Glutamatergic neuron (in vitro differentiated cells): ENCODE measurements at regions not wholly inside any gene's neighbourhood (a gene's known extent, or its start where the extent isn't known, plus 50 kb on each side); places are given as distances from the start of the nearest gene placed in this dataset.

Experiments
- DNase-seq: peaks from one replicate; pipeline ENCODE4 v3.0.0; 2022
- H3K27ac Mint-ChIP-seq: one replicate; pipeline ENCODE4 v1.8.0; 2020; ENCODE audit warnings: mild to moderate bottlenecking, mixed read lengths, inconsistent platforms; ENCODE audit not compliant: unreplicated experiment
- H3K27me3 Mint-ChIP-seq: one replicate; pipeline ENCODE4 v1.8.0; 2020; ENCODE audit warnings: mild to moderate bottlenecking, moderate library complexity, mixed read lengths, inconsistent platforms; ENCODE audit not compliant: unreplicated experiment
- H3K36me3 Mint-ChIP-seq: one replicate; pipeline ENCODE4 v1.8.0; 2020; ENCODE audit warnings: mild to moderate bottlenecking, mixed read lengths, inconsistent platforms; ENCODE audit not compliant: unreplicated experiment
- H3K4me1 Mint-ChIP-seq: one replicate; pipeline ENCODE4 v1.8.0; 2020; ENCODE audit warnings: mild to moderate bottlenecking, low read depth, mixed read lengths, inconsistent platforms; ENCODE audit not compliant: unreplicated experiment
- H3K4me3 Mint-ChIP-seq: one replicate; pipeline ENCODE4 v1.8.0; 2020; ENCODE audit warnings: mild to moderate bottlenecking, mixed read lengths, inconsistent platforms; ENCODE audit not compliant: unreplicated experiment
- H3K9me3 Mint-ChIP-seq: one replicate; pipeline ENCODE4 v1.8.0; 2020; ENCODE audit warnings: mild to moderate bottlenecking, moderate library complexity, mixed read lengths, inconsistent platforms; ENCODE audit not compliant: unreplicated experiment
- CTCF ChIP-seq: fragments of 200-600 bp; sonication (generic); IDR thresholded peaks from one replicate; pipeline ENCODE4 v1.5.0; 2021; ENCODE audit not compliant: partially characterized antibody, unreplicated experiment

- H3K4me3 Mint-ChIP-seq, result no peak overlapping the region
- H3K36me3 Mint-ChIP-seq, result peaks cover 6% of the 10 kb centered on the region
- H3K4me1 Mint-ChIP-seq, result no peaks in the 10 kb centered on the region
- no peak for DNase-seq
- TF ChIP-seq CTCF, result no peak
- peaks cover 2% of the 10 kb centered on the region for H3K27me3 Mint-ChIP-seq
- no peak overlapping the region for H3K27ac Mint-ChIP-seq
- no peaks in the 10 kb centered on the region for H3K9me3 Mint-ChIP-seq
Measured at GRCh38 chr19:32255536-32256295, 89.7 kb upstream of the ZNF507 start.

- H3K4me1 Mint-ChIP-seq, result no peaks in the 10 kb centered on the region
- H3K36me3 Mint-ChIP-seq, result peaks cover 6% of the 10 kb centered on the region
- no peak overlapping the region for H3K27ac Mint-ChIP-seq
- no peak for TF ChIP-seq CTCF
- no peaks in the 10 kb centered on the region for H3K9me3 Mint-ChIP-seq
- H3K27me3 Mint-ChIP-seq, result peaks cover 2% of the 10 kb centered on the region
- DNase-seq, result no peak
- no peak overlapping the region for H3K4me3 Mint-ChIP-seq
Measured at GRCh38 chr19:32256341-32256975, 89.0 kb upstream of the ZNF507 start.

GRCh38 chr19:32257326-32258073, 87.9 kb upstream of the ZNF507 start:
- no peak for TF ChIP-seq CTCF
- Mint-ChIP-seq H3K27me3 (no peaks in the 10 kb centered on the region), H3K36me3 (peaks cover 6% of the 10 kb centered on the region), H3K4me1 (no peaks in the 10 kb centered on the region), H3K4me3 (no peak overlapping the region), H3K9me3 (no peaks in the 10 kb centered on the region), H3K27ac (no peak overlapping the region)
- no peak for DNase-seq

- Mint-ChIP-seq H3K4me3 (no peak overlapping the region), H3K9me3 (no peaks in the 10 kb centered on the region), H3K27me3 (no peaks in the 10 kb centered on the region), H3K4me1 (no peaks in the 10 kb centered on the region), H3K36me3 (peaks cover 6% of the 10 kb centered on the region), H3K27ac (no peak overlapping the region)
- no peak for DNase-seq
- no peak for TF ChIP-seq CTCF
Measured at GRCh38 chr19:32258167-32258566, 87.2 kb upstream of the ZNF507 start.
